CD4-positive, alpha-beta T cell treated with Interleukin-12 subunit alpha and Interleukin-12 subunit beta, for 1 hour (primary cell): ENCODE measurements at regions not wholly inside any gene's neighbourhood (a gene's known extent, or its start where the extent isn't known, plus 50 kb on each side); places are given as distances from the start of the nearest gene placed in this dataset.

ENCODE experiments used
- DNase-seq: peaks from one replicate; pipeline ENCODE4 v3.0.0-alpha.2; 2020

DNA sequence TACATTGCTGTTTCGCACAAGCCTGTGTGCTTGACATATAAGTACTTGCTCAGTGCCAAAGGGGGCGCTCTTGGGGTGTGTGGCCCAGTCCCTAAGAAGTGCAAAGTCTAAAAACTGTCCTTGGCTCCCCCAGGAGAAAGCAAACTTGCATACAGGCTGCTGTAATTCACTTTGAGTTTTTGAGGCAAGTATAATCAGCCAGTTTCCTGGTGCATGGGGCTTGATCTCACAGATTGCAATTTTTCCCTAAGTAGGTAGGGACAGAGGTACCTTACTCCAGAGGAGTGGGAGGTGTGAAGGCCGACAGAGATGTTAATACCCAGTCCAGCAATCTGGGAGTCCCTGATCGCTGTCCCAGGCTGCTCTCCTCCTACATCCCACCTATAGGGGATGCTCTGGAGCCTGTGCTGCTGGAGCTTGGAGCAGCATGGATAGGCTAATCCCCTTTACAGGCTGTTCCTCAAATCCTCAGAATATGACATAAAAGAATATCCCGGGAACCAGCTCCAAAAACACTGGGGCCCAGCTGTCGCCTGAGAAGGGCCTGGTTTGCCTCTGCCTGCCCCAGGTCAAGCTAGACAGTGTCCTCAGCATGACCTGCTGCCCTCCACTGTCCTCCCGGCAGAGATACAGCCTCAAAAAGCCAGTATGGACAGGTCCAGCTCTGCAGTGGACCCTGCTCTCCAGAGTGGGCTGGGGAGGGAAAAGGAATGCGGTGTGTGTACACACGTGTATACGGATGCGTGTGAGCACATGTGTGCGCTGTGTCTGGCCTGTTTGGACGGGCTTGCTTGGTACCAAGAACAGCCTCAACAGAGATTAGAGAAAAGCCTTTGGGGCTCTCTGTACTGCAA, 136.5 kb upstream of the HAAO start:
- no peak for DNase-seq

DNA sequence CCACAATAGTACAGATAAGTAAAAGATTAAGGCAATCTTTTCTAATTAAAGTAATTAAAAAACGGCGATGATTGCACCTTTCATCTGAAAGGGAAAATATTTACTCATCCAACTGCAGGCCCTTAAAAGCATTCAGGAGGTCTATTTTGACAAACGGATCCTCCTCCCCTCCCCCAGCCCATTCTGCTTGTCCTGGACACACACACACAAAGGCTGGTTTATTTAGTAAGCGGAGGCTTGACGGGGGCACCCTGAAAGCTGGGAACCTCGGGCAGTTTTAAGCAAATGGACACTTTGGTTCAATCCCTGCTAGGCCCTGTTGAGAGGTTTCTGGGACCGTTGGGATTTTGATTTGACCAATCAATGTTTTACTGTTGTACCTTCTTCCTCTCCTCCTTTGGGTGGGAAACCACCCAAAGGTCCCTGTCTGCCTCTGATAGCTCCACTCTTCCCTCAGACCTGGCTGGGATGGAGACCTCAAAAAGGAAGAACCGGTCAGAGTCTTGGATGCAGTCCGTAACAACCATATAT, 135.8 kb upstream of the HAAO start:
- DNase-seq = no peak

DNA sequence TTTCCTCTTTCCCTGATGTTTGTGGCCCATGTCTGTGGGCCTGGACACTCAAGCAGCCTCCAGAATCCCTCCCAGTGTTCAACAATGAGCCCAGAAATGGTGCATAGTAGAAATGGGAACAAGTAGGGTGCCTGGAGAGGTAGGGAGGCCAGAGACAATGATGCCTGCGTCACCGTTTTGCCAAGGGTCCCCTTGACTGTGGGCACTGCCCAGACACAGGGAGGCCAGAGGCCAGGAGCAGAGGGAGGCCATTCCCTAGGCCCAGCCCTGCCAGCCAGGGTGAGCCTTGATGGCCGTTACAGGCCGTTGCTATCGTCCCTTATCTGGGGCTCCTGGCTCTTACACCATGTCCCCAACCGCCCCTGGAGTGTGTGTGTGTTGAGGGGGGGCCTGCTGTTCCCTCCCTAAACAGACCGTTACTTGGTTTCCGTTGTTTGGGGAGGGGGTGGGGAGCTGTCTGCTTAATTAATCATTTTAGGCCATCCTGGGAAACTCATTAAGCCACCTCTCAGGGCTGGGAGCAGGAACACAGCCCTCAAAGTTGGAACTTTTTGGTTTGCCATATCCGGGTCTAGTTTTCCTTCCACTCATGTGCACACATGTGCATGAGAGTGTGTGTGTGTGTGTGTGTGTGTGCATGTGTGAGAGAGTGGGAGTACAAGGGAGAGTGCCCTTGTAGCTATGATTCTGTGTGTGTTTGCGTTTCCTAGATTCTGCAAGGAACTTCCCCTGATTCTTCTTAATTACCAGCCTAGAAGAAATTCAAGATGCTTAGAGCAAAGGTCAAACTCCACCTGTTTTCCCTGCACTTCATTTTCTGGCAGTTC, 135.2 kb upstream of the HAAO start:
- no peak for DNase-seq

DNA sequence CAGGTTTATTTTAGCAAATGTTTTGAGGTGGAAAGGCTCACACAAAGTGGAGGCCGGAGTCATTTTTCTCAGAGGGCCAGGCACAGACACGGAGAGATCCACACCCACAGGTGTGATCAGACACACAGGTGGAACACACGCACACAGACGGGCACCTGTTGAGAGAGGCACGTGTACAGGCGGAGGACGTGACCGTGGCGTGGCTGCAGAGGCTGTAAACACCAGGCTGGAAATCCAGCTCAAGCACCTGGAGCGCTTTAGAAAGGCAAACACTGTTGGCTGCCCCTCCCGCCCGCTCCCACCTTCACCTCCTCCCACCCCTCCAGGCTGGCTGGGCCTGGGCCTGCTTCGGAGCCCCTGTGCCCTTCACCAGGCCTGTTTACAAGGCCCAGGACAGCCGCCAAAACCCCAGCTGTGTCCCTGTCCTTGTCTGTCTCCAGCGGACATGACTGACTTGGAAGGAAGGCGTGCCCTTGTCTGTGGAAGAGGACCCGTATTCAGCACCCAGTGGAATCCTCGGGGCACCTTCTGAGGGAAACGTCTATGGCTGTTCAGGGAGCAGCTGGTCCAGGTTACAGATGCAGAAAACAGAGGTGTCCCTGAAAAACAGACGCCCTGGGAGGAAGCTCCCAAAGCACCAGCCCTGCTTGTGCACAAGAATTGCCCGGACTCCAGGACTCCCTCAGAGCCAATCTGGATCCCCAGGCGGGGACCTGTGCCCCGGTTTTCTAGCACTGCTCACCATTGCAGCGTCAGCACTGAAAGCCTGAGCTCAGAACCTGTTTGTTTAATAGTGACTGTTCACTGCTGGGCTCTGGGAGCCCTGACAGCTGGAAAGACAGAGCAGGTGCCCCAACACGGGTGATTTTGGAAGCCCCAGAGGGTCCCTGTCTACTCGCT, 134.3 kb upstream of the HAAO start:
- DNase-seq = no peak

DNA sequence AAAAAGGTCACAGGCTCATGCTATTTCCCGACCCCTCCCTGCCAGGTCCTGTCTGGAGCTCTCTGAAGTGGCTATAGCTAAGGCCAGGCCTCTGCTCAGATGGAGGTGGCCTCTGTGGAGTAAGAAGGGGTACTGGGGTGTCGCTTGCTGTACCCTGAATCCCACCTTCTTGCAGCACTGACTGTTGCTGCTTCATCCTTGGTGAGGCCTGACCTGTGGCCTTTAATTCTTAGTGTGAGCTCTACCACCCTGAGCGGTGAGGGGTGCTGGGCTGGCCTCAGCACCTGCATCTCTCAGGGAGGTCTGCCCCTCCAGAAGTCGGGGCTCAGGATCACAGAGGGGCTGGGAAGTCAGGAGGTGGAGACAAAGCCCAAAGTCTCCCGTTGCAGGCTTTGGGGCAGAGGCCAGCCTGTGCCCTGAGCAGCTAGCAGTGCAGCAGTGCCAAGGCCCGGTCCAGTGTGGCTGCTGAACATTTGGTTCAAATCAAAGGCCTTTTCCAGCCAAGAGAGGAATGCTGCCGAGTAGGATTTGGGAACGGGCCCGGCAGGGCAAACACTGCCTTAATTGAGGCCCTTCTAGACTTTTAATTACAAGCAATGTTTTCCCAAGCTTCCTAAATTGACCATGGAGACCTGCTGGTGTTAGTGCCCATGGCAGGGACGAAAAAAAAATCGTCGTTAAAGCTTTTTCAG, 133.5 kb upstream of the HAAO start:
- DNase-seq = no peak

DNA sequence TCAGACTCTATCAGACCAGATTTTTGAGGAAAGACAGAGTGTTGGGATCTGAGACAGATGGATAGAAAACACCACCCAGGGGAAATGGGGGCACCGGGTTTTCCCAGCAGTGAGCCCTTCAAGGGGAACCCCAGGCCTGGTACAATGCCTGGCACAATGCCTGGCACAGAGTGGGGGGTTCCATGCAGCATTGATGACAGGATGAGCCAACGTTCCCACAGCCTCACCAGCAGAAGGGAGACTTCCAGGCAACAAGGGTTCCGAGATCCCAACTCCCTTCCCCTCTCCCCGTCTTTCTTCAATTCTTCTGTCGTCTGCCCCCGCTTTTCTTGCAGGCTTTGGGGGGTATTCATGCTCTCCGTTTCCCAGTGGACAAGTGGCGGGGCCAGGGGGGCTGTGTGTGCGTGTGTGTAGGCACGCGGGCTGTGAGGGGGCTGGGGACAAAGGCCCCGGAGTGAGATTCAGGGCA, 132.1 kb upstream of the HAAO start:
- DNase-seq = no peak

DNA sequence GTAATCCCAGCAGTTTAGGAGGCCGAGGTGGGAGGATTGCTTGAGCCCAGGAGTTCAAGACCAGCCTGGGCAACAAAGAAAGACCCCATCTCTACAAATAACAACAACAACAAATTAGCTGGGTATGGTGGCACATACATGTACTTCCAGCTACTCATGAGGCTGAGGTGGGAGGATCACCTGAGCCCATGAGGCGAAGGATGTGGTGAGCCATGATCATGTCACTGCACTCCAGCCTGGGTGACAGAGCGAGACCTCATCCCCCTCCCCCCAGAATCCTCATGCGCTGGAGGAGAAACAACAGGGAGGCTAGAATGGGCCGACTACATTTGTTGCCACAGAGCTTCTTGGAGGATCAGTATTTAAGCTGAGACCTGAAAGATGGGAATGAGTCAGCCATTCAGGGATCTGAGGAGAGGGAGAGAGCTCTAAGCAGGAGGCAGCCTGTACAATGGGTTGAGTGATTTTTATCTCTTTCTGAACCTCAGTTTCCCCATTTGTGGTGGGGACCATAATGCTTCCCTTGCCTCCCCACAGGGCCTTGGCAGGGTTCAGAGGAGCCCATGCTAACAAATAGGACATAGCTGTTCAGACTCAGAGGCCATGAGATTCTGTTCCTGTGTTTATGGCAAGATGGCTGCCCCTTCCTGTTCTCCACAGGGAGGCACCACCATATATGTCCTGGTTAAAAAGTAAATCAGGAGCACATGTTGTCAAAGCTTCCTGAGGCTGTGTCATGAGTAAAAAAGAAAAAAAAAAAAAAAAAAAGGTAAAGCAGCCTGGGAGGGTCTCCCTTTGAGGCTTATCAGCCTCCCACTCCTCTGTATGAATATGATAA, 131.4 kb upstream of the HAAO start:
- DNase-seq = no peak

DNA sequence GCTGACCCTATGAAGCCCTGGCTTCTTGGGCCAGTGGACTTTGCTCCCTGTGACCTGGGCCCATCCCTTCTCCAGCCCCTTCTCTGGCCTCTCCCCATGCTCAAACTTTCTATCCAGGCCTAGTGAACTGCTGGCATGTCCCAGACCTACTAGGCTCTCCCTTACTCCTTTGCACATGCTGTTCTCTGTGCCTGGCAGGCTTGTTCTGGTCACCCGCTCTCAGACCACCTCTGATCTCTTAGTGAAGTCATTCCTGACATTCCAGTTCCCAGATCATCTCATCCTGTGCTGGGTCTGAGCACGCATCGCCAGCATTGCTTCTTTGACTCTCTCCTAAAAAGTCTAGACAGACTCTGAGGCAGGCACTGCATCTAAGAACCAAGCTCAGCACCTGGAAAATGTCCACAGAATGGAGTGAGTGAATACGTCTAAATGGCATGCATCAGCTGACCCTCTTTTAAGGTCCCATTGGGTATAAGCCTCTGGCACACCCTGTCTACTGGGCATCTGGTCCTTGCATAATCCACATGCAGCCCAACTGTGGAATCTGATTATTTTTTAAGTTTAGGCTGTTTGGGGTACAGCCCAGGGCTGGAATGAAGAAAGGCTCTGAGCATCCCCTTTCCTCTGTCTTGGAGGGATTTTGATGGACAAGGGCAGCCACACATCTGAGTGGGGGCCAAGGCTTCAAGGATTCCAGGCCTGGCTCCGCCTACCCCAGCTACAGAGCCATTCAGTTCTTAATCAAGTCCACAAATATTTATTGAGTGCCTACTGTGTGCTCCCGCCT, 130.6 kb upstream of the HAAO start:
- DNase-seq = no peak

DNA sequence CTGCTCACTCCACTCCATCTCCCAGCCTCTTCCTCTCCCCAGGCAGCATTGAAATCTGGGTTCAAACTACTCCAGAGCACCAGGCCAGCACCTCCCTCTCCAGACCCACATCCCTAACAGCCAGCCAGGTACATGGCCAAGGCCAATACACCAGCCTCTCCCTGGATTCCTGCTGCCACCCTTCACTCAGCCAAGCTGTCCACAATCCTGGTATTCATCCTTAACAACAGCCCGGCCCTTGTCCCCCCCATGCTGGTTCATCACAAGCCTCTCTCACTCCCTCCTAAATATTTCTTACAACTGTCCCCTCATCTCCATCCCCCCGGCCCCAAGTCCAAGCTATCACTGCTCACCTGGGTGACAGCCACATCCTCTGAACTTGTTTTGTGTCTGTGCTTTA, 129.9 kb upstream of the HAAO start:
- no peak for DNase-seq

DNA sequence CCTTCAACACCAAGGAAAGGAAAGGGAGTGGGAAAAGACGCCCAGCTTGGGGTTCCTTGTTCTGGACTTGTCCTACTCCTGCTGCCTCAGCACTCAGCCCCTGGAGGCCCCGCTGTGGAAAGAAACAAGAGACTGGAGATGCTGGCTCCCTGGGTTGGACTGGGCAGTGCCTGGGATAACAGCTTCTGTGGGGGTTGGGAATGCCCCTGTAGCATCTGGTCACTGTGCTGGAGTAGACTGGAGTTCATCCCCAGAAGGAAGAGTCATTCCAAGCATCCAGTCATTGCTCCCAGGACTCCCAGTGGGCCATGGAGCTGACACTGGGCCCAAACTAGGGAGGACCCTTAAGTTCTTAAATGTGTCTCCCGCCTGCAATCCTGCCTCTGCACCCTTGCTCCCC, 129.3 kb upstream of the HAAO start:
- DNase-seq = no peak

DNA sequence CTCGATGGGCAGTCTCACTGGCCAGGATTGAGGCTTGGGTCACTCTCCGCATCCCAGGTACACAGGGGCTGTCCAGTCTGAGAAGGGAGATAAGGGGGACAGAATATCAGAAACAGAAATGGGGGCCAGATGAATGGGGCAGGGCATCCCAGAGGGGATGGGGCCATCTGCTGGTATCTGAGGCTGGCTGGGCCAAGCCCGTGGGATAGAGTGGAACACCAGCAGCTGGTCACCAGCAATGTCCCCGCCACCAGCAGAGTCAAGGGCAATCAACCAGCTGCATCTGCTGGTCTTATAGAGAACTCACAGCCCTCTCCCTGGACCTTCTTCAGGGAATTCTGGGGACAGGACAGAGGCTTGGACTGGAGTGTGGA, 128.8 kb upstream of the HAAO start:
- no peak for DNase-seq

DNA sequence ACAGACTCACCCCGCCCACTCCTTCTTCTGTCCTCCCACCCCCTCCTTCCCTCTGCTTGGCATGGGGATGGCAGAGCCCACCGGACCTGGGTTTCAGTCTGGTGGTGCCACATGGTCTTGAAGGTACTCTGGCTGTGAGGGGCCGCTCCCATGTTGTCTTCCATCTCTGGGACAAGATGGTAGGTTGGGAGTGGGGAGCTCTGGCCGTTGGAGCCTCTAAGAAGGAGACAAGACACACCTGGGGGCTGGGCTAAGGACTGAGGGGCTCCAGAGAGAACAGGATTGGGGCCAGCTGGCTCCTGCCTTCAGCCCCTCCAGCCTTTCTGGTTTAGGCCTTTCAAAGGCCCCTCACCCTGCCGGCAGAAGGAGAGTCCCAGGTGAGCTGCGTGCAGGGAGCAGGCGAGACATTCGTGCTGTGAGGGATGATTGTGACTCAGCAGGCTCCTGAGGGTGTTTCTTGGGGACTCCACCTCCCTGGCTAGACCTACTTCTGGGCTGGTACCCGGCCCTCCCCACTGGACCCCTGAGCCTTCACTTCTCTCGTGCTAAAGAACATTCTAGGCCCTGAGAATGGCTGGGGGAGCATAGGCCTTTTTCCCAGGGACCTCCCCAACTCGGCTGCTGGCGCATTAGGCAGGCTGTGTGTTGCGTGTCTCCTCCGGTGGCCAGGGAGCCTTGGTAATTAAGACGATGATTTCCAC, 128.2 kb upstream of the HAAO start:
- no peak for DNase-seq

DNA sequence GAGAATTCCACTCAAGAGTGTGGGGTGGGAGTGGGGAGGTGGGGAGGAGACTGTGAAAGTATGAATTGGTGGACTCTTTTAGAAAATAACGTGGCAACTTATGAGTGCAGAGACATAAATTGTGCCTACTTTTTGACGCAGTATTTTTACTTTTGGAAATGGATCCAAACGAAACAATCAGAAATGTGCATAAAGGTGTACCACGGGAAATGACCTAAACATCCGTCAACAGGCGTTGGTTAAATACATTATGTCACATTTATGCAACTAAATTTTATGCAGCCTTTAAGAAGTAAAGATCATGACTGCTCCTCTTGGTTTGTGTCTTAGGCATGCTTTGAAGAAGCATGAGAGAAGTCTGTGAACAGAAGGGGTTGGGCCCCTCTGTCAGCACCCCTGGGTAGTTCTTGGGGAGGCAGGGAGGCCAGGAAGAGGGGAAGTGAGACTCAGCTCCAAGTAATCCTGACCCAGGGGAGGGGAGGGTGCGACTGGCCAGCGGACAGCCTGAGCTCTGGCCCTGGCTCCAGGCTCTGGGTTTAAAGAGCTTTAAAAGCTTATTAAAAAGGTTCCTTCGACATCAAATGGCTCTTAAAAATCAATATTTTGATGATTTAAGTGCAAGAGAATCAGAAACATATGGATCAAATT, 126.4 kb upstream of the HAAO start:
- no peak for DNase-seq

DNA sequence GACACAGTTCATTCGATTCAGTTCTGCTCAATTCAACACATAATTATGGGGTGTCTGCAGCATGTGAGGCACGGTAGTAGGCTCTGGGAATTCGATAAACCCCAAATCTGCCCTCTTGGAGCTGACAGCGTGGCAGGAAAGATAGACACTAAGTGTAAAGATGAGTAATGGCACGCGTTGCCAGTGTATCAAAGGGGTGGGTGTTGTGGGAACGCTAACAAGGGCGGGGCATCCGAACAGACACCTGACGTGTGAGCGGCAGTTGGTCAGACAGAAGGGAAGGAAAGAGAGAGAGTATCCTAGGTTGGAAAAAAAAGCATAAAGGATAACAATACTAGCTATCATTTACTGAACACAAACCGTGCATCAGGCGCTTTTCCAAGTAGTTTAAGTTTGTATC, 125.7 kb upstream of the HAAO start:
- no peak for DNase-seq

DNA sequence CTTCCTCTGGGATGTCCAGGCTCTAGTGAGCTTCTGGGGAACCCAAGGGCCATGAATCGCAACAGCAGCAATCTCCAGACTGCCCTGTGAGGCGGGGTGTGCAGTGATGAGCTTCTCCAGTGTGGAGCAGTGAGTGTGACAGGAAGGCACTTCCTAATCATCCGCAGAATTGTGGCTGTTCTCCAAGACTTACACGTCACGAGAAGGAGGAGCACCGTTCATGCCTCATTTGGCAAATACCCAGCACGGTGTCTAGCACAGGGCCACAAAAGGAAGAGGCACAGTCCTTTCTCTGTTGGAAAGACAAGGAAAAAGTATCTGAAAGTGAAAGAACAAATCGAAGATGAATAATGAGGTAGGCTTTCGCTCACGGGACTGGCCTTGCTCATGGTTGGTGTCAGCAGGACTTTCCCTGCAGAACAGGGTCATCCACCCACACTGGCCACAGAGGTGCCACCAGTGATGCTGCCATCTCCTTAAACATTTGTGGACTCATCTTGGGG, 125.1 kb upstream of the HAAO start:
- no peak for DNase-seq

DNA sequence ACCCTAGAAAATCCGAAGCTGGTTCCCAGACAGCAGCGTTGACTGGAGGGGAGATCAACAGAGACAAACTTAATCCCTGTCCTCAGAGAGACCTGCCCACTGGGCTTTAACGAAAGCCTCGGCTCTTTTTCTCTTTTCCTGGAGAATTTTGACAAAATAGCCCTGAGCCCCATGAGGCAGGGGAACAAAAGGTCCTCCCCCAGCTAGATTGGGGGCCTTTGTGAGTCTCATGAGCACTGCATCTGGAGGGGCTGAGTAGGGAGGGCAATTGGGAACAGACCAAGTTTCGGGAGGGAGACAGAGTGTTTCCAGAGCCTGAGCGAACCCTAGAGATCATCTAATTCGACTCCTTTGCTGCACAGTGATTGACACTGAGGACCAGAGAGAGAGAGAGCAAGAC, 123.9 kb upstream of the HAAO start:
- DNase-seq = no peak

DNA sequence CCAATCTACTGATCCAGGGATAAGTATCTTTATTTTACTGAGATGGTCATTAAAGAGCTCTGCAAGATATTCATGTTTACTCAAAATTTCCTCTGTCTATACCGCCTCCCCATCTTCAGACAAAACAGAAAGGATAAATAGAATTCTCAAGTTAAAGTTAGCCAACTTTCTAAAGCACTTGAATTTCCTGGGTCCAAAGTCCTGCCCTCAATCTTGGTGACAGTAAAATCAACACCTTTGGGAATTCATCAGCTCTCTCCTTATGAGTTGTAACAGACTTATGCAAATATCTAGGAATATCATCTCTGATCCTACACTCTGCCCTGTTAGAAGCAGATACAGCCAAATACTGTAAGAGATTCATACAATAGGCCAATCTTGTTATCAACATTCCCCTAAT, 122.5 kb upstream of the HAAO start:
- DNase-seq = no peak

DNA sequence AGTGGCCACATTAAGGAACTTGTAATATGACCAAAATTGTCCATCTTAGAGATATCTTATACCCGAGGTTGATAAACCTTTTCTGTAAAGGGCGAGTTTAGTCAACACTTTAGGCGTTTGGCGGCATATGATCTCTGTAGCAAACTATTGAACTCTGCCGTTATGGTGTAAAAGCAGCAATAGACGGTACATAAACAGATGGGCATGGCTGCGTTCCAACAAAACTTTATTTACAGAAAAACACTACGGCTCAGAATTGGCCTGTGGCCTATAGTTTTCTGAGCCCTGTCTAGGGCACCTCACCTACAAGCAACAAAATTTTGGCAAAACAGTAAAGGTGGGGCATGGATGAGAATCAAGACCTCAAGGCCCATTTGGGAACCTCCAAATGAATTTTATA, 121.9 kb upstream of the HAAO start:
- DNase-seq = no peak

DNA sequence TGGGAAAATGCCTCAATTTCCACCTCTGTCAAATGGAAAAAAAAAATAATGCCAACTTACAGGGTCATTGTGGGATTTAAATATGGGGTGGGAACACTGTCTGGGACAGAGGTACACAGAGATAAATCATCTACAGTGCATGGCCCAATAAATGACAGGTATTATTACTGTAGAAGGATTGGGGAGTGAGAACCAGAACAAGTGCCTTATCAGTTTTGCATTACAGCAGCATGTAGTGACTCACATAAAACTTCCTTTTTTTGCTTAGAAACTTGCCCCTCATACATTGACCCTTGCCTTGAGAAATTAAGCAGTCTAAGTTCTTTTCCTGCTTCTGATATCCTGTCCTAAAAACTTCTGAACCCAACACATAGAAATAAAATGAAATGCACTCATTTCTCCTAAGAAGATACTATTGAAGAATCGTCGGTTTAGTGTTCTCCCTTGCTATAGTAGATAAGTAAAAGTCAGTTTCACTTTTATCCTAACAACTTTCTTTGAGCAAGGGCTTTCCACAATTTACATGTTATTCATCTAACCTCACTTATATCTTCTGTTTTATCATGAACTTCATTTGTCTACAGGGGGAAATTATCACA, 121.0 kb upstream of the HAAO start:
- DNase-seq = no peak
